ENCODE measurements at regions not wholly inside any gene's neighbourhood (a gene's known extent, or its start where the extent isn't known, plus 50 kb on each side); places are given as distances from the start of the nearest gene placed in this dataset.

- no peak overlapping the region for H3K4me2 ChIP-seq
- Mint-ChIP-seq H3K9me3 (peaks cover 13% of the 10 kb centered on the region), H3K27ac (no peak overlapping the region), H3K36me3 (ENCODE audit: low read depth) (peaks cover 3% of the 10 kb centered on the region; the same call in 1 of the 3 replicates), H3K4me3 (no peak overlapping the region), H3K27me3 (ENCODE audit: insufficient read depth, low read depth, poor library complexity) (no peaks in the 10 kb centered on the region), H3K4me1 (no peaks in the 10 kb centered on the region)
- H3K27me3 ChIP-seq (ENCODE audit: insufficient read depth) = no peaks in the 10 kb centered on the region
- H3K4me3 ChIP-seq = no peak overlapping the region
- H3K36me3 ChIP-seq (ENCODE audit: insufficient read depth) = no peaks in the 10 kb centered on the region
- H3K27ac ChIP-seq (ENCODE audit: low read depth) = no peak overlapping the region
- no peak overlapping the region for H2AFZ ChIP-seq
- DNase-seq (ENCODE audit: low spot score) = no peak
- peaks cover 3% of the 10 kb centered on the region; the same call in 1 of the 2 replicates for H3K9me2 ChIP-seq (ENCODE audit: insufficient read depth)
- H4K20me1 ChIP-seq (replicated peaks; ENCODE audit: insufficient read depth) = no peaks in the 10 kb centered on the region
- TF ChIP-seq POLR2AphosphoS5 (IDR thresholded peaks at IDR 0.05; ENCODE audit: low read depth) = no peak
- TF ChIP-seq NANOG (IDR thresholded peaks at IDR 0.05; ENCODE audit: borderline replicate concordance) = no peak
- TF ChIP-seq STAT1 (IDR thresholded peaks at IDR 0.05; ENCODE audit: unreplicated experiment) = no peak
- no peak for TF ChIP-seq EZH2 (IDR thresholded peaks at IDR 0.05; ENCODE audit: low read depth, unreplicated experiment)
- TF ChIP-seq, protein P1, sequence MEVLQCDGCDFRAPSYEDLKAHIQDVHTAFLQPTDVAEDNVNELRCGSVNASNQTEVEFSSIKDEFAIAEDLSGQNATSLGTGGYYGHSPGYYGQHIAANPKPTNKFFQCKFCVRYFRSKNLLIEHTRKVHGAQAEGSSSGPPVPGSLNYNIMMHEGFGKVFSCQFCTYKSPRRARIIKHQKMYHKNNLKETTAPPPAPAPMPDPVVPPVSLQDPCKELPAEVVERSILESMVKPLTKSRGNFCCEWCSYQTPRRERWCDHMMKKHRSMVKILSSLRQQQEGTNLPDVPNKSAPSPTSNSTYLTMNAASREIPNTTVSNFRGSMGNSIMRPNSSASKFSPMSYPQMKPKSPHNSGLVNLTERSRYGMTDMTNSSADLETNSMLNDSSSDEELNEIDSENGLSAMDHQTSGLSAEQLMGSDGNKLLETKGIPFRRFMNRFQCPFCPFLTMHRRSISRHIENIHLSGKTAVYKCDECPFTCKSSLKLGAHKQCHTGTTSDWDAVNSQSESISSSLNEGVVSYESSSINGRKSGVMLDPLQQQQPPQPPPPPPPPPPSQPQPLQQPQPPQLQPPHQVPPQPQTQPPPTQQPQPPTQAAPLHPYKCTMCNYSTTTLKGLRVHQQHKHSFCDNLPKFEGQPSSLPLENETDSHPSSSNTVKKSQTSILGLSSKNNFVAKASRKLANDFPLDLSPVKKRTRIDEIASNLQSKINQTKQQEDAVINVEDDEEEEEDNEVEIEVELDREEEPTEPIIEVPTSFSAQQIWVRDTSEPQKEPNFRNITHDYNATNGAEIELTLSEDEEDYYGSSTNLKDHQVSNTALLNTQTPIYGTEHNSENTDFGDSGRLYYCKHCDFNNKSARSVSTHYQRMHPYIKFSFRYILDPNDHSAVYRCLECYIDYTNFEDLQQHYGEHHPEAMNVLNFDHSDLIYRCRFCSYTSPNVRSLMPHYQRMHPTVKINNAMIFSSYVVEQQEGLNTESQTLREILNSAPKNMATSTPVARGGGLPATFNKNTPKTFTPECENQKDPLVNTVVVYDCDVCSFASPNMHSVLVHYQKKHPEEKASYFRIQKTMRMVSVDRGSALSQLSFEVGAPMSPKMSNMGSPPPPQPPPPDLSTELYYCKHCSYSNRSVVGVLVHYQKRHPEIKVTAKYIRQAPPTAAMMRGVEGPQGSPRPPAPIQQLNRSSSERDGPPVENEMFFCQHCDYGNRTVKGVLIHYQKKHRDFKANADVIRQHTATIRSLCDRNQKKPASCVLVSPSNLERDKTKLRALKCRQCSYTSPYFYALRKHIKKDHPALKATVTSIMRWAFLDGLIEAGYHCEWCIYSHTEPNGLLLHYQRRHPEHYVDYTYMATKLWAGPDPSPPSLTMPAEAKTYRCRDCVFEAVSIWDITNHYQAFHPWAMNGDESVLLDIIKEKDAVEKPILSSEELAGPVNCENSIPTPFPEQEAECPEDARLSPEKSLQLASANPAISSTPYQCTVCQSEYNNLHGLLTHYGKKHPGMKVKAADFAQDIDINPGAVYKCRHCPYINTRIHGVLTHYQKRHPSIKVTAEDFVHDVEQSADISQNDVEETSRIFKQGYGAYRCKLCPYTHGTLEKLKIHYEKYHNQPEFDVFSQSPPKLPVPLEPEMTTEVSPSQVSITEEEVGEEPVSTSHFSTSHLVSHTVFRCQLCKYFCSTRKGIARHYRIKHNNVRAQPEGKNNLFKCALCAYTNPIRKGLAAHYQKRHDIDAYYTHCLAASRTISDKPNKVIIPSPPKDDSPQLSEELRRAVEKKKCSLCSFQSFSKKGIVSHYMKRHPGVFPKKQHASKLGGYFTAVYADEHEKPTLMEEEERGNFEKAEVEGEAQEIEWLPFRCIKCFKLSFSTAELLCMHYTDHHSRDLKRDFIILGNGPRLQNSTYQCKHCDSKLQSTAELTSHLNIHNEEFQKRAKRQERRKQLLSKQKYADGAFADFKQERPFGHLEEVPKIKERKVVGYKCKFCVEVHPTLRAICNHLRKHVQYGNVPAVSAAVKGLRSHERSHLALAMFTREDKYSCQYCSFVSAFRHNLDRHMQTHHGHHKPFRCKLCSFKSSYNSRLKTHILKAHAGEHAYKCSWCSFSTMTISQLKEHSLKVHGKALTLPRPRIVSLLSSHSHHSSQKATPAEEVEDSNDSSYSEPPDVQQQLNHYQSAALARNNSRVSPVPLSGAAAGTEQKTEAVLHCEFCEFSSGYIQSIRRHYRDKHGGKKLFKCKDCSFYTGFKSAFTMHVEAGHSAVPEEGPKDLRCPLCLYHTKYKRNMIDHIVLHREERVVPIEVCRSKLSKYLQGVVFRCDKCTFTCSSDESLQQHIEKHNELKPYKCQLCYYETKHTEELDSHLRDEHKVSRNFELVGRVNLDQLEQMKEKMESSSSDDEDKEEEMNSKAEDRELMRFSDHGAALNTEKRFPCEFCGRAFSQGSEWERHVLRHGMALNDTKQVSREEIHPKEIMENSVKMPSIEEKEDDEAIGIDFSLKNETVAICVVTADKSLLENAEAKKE (CRISPR knock-in tag; IDR thresholded peaks at IDR 0.05) = no peak
- TF ChIP-seq ZNF114 (CRISPR knock-in tag; IDR thresholded peaks at IDR 0.05) = no peak
- no peak for TF ChIP-seq EZH2phosphoT487 (IDR thresholded peaks at IDR 0.05; ENCODE audit: unreplicated experiment)
- TF ChIP-seq ZNF331 (CRISPR knock-in tag; IDR thresholded peaks at IDR 0.05; ENCODE audit: low read depth) = no peak
- TF ChIP-seq, protein P2, sequence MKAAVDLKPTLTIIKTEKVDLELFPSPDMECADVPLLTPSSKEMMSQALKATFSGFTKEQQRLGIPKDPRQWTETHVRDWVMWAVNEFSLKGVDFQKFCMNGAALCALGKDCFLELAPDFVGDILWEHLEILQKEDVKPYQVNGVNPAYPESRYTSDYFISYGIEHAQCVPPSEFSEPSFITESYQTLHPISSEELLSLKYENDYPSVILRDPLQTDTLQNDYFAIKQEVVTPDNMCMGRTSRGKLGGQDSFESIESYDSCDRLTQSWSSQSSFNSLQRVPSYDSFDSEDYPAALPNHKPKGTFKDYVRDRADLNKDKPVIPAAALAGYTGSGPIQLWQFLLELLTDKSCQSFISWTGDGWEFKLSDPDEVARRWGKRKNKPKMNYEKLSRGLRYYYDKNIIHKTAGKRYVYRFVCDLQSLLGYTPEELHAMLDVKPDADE (IDR thresholded peaks at IDR 0.05) = no peak
- TF ChIP-seq CREB1 (CRISPR knock-in tag; IDR thresholded peaks at IDR 0.05; ENCODE audit: low read depth) = no peak
- TF ChIP-seq, protein P3, sequence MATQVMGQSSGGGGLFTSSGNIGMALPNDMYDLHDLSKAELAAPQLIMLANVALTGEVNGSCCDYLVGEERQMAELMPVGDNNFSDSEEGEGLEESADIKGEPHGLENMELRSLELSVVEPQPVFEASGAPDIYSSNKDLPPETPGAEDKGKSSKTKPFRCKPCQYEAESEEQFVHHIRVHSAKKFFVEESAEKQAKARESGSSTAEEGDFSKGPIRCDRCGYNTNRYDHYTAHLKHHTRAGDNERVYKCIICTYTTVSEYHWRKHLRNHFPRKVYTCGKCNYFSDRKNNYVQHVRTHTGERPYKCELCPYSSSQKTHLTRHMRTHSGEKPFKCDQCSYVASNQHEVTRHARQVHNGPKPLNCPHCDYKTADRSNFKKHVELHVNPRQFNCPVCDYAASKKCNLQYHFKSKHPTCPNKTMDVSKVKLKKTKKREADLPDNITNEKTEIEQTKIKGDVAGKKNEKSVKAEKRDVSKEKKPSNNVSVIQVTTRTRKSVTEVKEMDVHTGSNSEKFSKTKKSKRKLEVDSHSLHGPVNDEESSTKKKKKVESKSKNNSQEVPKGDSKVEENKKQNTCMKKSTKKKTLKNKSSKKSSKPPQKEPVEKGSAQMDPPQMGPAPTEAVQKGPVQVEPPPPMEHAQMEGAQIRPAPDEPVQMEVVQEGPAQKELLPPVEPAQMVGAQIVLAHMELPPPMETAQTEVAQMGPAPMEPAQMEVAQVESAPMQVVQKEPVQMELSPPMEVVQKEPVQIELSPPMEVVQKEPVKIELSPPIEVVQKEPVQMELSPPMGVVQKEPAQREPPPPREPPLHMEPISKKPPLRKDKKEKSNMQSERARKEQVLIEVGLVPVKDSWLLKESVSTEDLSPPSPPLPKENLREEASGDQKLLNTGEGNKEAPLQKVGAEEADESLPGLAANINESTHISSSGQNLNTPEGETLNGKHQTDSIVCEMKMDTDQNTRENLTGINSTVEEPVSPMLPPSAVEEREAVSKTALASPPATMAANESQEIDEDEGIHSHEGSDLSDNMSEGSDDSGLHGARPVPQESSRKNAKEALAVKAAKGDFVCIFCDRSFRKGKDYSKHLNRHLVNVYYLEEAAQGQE (IDR thresholded peaks at IDR 0.05; ENCODE audit: unreplicated experiment) = no peak
- TF ChIP-seq JUNB (IDR thresholded peaks at IDR 0.05; ENCODE audit: unreplicated experiment) = no peak
- TF ChIP-seq, protein P4, sequence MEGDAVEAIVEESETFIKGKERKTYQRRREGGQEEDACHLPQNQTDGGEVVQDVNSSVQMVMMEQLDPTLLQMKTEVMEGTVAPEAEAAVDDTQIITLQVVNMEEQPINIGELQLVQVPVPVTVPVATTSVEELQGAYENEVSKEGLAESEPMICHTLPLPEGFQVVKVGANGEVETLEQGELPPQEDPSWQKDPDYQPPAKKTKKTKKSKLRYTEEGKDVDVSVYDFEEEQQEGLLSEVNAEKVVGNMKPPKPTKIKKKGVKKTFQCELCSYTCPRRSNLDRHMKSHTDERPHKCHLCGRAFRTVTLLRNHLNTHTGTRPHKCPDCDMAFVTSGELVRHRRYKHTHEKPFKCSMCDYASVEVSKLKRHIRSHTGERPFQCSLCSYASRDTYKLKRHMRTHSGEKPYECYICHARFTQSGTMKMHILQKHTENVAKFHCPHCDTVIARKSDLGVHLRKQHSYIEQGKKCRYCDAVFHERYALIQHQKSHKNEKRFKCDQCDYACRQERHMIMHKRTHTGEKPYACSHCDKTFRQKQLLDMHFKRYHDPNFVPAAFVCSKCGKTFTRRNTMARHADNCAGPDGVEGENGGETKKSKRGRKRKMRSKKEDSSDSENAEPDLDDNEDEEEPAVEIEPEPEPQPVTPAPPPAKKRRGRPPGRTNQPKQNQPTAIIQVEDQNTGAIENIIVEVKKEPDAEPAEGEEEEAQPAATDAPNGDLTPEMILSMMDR (conservative IDR thresholded peaks at IDR 0.05; ENCODE audit: low read depth in 2 of 2) = no peak
- ATAC-seq = no peak
- no peaks in the 10 kb centered on the region for H3F3A ChIP-seq (replicated peaks; ENCODE audit: low read depth)
- no peaks in the 10 kb centered on the region for H3K79me2 ChIP-seq (replicated peaks; ENCODE audit: insufficient read depth)
- no peaks in the 10 kb centered on the region for H3K4me1 ChIP-seq (ENCODE audit: insufficient read depth)
Observed at GRCh38 chr3:59334585-59334984, 284.8 kb upstream of the CFAP20DC start.
